ENCODE measurements at regions not wholly inside any gene's neighbourhood (a gene's known extent, or its start where the extent isn't known, plus 50 kb on each side); places are given as distances from the start of the nearest gene placed in this dataset.
A peak's percentile ranks its signal among the peaks of the same experiment; 100 is the strongest.
"Not testable (repeated sequence)": the region's sequence is repeated elsewhere in the genome, so short reads cannot be mapped to it uniquely, and the experiment has no call there.

DNA sequence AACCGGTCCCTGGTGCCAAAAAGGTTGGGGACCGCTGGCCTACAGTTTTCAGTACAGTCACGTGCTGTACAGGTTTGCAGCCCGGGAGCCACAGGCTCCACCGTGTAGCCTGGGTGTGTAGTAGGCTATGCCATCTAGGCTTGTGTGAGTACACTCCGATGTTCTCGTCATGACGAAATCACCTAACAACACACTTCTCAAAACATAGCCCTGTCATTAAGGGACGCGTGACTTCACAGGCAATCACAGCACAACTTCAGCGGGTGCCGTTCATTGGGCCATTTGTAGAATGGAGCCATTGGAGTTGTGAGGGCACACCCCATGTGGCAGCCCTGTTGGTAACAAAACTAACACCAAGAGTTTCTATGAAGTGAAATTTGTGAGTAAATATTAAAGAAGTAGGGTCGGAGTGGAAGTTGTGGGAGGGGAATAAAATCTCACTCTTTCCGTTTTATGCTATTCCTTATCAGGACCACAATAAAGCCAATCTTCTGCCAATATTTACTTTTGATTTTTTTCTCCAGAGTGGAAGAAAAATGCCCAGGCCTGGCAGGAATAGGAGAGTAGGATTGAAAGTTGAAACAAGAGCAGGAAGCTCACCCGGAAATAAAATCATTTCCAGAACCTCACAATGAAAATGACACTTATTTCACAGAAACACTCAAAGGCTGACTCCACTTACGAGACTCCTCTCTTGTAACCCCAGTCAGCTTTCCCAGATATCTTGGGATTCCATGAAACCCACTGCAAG, 63.7 kb upstream of the PTPN1 start:
- TF ChIP-seq, protein P1, sequence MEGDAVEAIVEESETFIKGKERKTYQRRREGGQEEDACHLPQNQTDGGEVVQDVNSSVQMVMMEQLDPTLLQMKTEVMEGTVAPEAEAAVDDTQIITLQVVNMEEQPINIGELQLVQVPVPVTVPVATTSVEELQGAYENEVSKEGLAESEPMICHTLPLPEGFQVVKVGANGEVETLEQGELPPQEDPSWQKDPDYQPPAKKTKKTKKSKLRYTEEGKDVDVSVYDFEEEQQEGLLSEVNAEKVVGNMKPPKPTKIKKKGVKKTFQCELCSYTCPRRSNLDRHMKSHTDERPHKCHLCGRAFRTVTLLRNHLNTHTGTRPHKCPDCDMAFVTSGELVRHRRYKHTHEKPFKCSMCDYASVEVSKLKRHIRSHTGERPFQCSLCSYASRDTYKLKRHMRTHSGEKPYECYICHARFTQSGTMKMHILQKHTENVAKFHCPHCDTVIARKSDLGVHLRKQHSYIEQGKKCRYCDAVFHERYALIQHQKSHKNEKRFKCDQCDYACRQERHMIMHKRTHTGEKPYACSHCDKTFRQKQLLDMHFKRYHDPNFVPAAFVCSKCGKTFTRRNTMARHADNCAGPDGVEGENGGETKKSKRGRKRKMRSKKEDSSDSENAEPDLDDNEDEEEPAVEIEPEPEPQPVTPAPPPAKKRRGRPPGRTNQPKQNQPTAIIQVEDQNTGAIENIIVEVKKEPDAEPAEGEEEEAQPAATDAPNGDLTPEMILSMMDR (conservative IDR thresholded peaks at IDR 0.05; ENCODE audit: low read length): no peak
- H3K4me3 ChIP-seq (ENCODE audit: low read length): no peak overlapping the region

GRCh38 chr20:50447102-50447804, 62.9 kb upstream of the PTPN1 start:
- H3K4me3 ChIP-seq (ENCODE audit: low read length): no peak overlapping the region
- DNase-seq (ENCODE audit: low read depth): no peak
- TF ChIP-seq, protein P1 (conservative IDR thresholded peaks at IDR 0.05; ENCODE audit: low read length): no peak

More for the DNA sequence above, 63.7 kb upstream of the PTPN1 start:
- DNase-seq (ENCODE audit: low read depth): no peak

- no peak for DNase-seq (ENCODE audit: low read depth)
- TF ChIP-seq, protein P1 (conservative IDR thresholded peaks at IDR 0.05; ENCODE audit: low read length): no peak
- H3K4me3 ChIP-seq (ENCODE audit: low read length): no peak overlapping the region
Observed at GRCh38 chr20:50447817-50448216, 62.4 kb upstream of the PTPN1 start.

DNA sequence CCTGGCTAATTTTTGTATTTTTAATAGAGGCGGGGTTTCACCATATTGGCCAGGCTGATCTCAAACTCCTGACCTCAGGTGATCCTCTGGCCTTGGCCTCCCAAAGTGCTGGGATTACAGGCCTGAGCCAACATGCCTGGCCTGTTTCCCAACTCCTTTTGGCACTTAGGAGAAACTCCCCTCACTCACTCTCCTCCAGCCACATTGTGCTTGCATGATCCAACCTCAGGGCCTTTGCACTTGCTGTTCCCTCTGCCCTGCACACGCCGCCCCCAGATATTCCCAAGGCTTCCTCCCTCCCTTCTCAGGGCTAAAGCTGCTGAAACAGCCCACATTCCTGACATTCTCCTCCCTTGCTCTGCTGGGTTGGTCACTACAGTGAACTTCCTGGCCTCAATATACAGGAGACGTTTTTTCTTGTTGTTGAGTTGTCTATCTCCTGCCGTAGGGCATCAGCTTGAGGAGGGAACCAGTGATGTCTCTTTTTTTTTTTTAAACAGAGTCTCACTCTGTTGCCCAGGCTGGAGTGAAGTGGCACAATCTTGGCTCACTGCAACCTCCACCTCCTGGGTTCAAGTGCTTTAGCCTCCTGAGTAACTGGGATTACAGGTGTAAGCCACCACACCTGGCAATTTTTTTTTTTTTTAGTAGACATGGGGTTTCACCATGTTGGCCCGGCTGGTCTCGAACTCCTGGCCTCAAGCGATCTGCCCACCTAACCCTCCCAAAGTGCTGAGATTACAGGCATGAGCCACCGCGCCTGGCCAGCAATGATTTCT, 61.4 kb upstream of the PTPN1 start:
- H3K4me3 ChIP-seq (ENCODE audit: low read length): not testable (repeated sequence)
- DNase-seq (ENCODE audit: low read depth): peak; percentile 60

GRCh38 chr20:50449738-50450492, 60.3 kb upstream of the PTPN1 start:
- no peak for DNase-seq (ENCODE audit: low read depth)
- TF ChIP-seq, protein P1 (conservative IDR thresholded peaks at IDR 0.05; ENCODE audit: low read length): no peak
- no peak overlapping the region for H3K4me3 ChIP-seq (ENCODE audit: low read length)

DNA sequence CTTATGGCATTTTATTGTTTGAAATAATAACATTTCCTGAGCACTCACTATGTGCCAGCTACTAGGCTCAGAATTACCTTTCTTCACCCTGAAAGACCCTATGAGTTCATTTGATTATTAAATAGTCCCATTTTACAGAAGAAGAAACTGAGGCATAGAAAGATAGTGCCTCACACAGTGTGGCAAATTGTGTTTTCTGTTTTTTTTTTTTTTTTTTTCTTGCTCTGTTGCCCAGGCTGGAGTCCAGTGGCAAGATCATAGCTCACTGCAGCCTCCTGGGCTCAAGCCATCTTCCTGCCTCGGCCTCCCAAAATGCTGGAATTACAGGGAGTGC, 59.7 kb upstream of the PTPN1 start:
- TF ChIP-seq, protein P1 (conservative IDR thresholded peaks at IDR 0.05; ENCODE audit: low read length): no peak
- H3K4me3 ChIP-seq (ENCODE audit: low read length): no peak overlapping the region
- DNase-seq (ENCODE audit: low read depth): no peak

Measured in AG10803 (cell line).